ENCODE measurements at regions not wholly inside any gene's neighbourhood (a gene's known extent, or its start where the extent isn't known, plus 50 kb on each side); places are given as distances from the start of the nearest gene placed in this dataset.

GRCh38 chr1:234684856-234685255 is 74.9 kb upstream of the IRF2BP2 start:
- peaks cover 22% of the 10 kb centered on the region for H3K36me3 Mint-ChIP-seq (ENCODE audit: low read depth)
- no peak overlapping the region for H3K27ac Mint-ChIP-seq
- no peak for TF ChIP-seq CTCF (IDR thresholded peaks at IDR 0.05)
- peaks cover 29% of the 10 kb centered on the region for H3K9me3 Mint-ChIP-seq
- no peaks in the 10 kb centered on the region for H3K4me1 Mint-ChIP-seq
- no peaks in the 10 kb centered on the region for H3K27me3 Mint-ChIP-seq (ENCODE audit: low read depth, poor library complexity)
- DNase-seq = no peak
- H3K4me3 Mint-ChIP-seq = no peak overlapping the region

- H3K27ac Mint-ChIP-seq = no peak overlapping the region
Observed at GRCh38 chr1:234683861-234684632, 74.1 kb upstream of the IRF2BP2 start.

GRCh38 chr1:234683127-234683860 is 73.3 kb upstream of the IRF2BP2 start:
- no peak for TF ChIP-seq CTCF (IDR thresholded peaks at IDR 0.05)
- no peak for DNase-seq
- H3K4me1 Mint-ChIP-seq = no peaks in the 10 kb centered on the region

More at GRCh38 chr1:234683861-234684632, 74.1 kb upstream of the IRF2BP2 start:
- Mint-ChIP-seq H3K4me1 (no peaks in the 10 kb centered on the region), H3K27me3 (ENCODE audit: low read depth, poor library complexity) (no peaks in the 10 kb centered on the region), H3K36me3 (ENCODE audit: low read depth) (peaks cover 22% of the 10 kb centered on the region), H3K9me3 (peaks cover 29% of the 10 kb centered on the region), H3K4me3 (no peak overlapping the region)
- no peak for DNase-seq
- TF ChIP-seq CTCF (IDR thresholded peaks at IDR 0.05) = no peak

GRCh38 chr1:234681990-234682389 is 72.0 kb upstream of the IRF2BP2 start:
- H3K27ac Mint-ChIP-seq = no peak overlapping the region
- TF ChIP-seq CTCF (IDR thresholded peaks at IDR 0.05) = no peak
- no peak overlapping the region for H3K4me3 Mint-ChIP-seq
- no peak for DNase-seq
- H3K4me1 Mint-ChIP-seq = no peaks in the 10 kb centered on the region
- peaks cover 18% of the 10 kb centered on the region for H3K36me3 Mint-ChIP-seq (ENCODE audit: low read depth)
- peaks cover 24% of the 10 kb centered on the region for H3K9me3 Mint-ChIP-seq
- no peaks in the 10 kb centered on the region for H3K27me3 Mint-ChIP-seq (ENCODE audit: low read depth, poor library complexity)

More at GRCh38 chr1:234683127-234683860, 73.3 kb upstream of the IRF2BP2 start:
- no peak overlapping the region for H3K27ac Mint-ChIP-seq
- H3K36me3 Mint-ChIP-seq (ENCODE audit: low read depth) = peaks cover 22% of the 10 kb centered on the region
- no peaks in the 10 kb centered on the region for H3K27me3 Mint-ChIP-seq (ENCODE audit: low read depth, poor library complexity)
- no peak overlapping the region for H3K4me3 Mint-ChIP-seq
- H3K9me3 Mint-ChIP-seq = peaks cover 29% of the 10 kb centered on the region

- peaks cover 7% of the 10 kb centered on the region for H3K4me1 Mint-ChIP-seq
Observed at GRCh38 chr1:234681065-234681464, 71.1 kb upstream of the IRF2BP2 start.

More at GRCh38 chr1:234681065-234681464, 71.1 kb upstream of the IRF2BP2 start:
- Mint-ChIP-seq H3K36me3 (ENCODE audit: low read depth) (peaks cover 11% of the 10 kb centered on the region), H3K27me3 (ENCODE audit: low read depth, poor library complexity) (no peaks in the 10 kb centered on the region), H3K4me3 (no peak overlapping the region), H3K9me3 (peaks cover 14% of the 10 kb centered on the region), H3K27ac (no peak overlapping the region)
- no peak for TF ChIP-seq CTCF (IDR thresholded peaks at IDR 0.05)
- DNase-seq = no peak

Data from nephron progenitor cell (in vitro differentiated cells).